ENCODE measurements at regions not wholly inside any gene's neighbourhood (a gene's known extent, or its start where the extent isn't known, plus 50 kb on each side); places are given as distances from the start of the nearest gene placed in this dataset.

DNA sequence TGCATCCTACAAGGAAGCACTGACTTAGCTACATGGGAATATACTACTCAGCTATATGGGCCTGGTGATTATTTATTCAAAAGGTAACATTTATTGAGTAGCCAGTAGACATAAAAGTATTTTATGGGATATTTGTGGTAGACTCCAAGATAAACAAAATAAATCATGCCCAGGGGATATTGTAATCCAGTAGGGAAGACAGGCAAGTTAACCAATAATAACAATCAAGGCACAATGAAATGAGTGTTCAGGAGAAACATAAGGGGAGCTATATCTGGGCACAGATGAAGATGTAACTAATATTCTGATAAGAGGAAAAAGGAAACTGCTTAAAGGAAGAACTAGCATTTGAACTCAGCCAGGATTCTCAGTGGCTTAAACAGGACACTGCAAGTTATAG is 161.4 kb upstream of the MTNR1B start:
- no peak overlapping the region for H3K4me3 ChIP-seq
- no peak overlapping the region for H3K27ac ChIP-seq
- H3K9me3 ChIP-seq (ENCODE audit: low read depth, low read length), result no peaks in the 10 kb centered on the region
- H3K36me3 ChIP-seq (ENCODE audit: insufficient read depth, low read length), result no peaks in the 10 kb centered on the region
- H3K9ac ChIP-seq (ENCODE audit: insufficient read length), result no peak overlapping the region
- no peak for DNase-seq (ENCODE audit: low read depth, low spot score)
- TF ChIP-seq EZH2 (IDR thresholded peaks at IDR 0.05) (no peak), POLR2AphosphoS5 (IDR thresholded peaks at IDR 0.05; ENCODE audit: borderline replicate concordance, low read depth, low read length) (no peak), FOXP2 (optimal IDR thresholded peaks at IDR 0.05; ENCODE audit: control extremely low read depth, extremely low read length, insufficient read depth) (no peak)

DNA sequence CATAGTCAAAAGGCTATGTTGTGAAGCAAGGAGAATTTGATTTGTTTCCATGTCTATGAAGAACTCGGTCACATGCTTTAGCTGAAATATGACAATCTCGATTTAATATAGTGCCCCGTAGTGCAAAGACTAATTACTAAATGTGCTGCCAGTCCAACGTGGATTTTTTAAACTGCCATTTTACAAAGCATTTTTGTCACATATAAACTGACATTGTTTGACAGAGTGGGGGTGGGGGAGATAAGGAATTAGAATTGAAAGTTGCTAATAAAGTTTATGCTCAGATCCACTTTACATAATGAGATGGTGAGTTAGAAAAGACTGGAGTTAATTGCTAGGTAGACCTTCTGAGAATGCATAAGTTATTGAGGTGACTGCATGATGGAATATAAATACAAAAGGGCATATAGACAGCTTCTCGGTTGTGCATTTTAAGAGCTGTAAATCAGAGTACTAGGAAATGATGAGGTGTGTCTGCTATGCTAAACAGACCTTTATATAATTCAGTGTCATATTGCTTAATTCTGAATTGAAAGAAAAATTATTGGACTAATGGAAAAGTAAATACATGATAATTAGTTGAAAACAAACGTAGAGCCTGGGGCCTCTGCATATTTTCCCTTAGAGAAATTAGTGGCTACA is 158.9 kb upstream of the MTNR1B start:
- Histone ChIP-seq H3K9ac (ENCODE audit: insufficient read length) (no peak overlapping the region), H3K4me3 (no peak overlapping the region), H3K36me3 (ENCODE audit: insufficient read depth, low read length) (no peaks in the 10 kb centered on the region), H3K9me3 (ENCODE audit: low read depth, low read length) (no peaks in the 10 kb centered on the region), H3K27ac (no peak overlapping the region)
- no peak for TF ChIP-seq EZH2 (IDR thresholded peaks at IDR 0.05)
- no peak for TF ChIP-seq POLR2AphosphoS5 (IDR thresholded peaks at IDR 0.05; ENCODE audit: borderline replicate concordance, low read depth, low read length)
- DNase-seq (ENCODE audit: low read depth, low spot score), result no peak

DNA sequence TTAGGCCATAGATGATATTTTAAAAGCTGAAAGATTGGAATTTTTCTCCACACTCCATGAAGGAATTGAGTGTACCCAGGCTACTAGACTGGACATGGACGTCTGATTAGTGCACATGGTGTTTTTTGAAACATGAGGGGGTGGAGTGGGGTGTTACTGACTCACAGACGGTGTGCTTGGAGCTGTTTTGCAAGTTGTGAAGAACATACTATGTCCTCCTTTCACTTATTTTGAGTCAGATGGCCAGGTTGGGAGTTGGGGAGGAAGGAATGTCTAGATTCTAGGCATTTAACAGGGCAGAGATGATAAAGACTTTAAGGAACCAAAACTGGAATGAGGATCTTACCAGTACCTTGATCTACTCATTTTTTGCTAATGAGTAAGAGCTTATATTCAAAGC is 158.1 kb upstream of the MTNR1B start:
- Histone ChIP-seq H3K9ac (ENCODE audit: insufficient read length) (no peak overlapping the region), H3K4me3 (no peak overlapping the region), H3K36me3 (ENCODE audit: insufficient read depth, low read length) (no peaks in the 10 kb centered on the region), H3K27ac (no peak overlapping the region), H3K9me3 (ENCODE audit: low read depth, low read length) (no peaks in the 10 kb centered on the region)
- TF ChIP-seq FOXP2 (optimal IDR thresholded peaks at IDR 0.05; ENCODE audit: control extremely low read depth, extremely low read length, insufficient read depth) (no peak), POLR2AphosphoS5 (IDR thresholded peaks at IDR 0.05; ENCODE audit: borderline replicate concordance, low read depth, low read length) (no peak), EZH2 (IDR thresholded peaks at IDR 0.05) (no peak)
- DNase-seq (ENCODE audit: low read depth, low spot score), result no peak

DNA sequence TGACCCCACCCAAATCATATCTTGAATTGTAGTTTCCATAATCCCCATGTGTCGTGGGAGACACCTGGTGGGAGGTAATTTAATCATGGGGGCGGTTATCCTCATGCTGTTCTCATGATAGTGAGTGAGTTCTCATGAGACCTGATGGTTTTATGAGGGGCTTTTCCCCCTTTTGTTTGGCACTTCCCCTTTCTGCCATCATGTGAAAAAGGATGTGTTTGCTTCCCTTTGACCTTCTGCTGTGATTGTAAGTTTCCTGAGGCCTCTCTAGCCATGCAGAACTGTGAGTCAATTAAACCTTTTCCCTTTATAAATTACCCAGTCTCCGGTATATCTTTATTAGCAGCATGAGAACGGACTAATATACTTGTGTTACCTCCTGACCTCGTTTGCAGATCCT is 156.6 kb upstream of the MTNR1B start:
- TF ChIP-seq POLR2AphosphoS5 (IDR thresholded peaks at IDR 0.05; ENCODE audit: borderline replicate concordance, low read depth, low read length), result no peak
- TF ChIP-seq EZH2 (IDR thresholded peaks at IDR 0.05), result no peak
- no peak for TF ChIP-seq FOXP2 (optimal IDR thresholded peaks at IDR 0.05; ENCODE audit: control extremely low read depth, extremely low read length, insufficient read depth)

DNA sequence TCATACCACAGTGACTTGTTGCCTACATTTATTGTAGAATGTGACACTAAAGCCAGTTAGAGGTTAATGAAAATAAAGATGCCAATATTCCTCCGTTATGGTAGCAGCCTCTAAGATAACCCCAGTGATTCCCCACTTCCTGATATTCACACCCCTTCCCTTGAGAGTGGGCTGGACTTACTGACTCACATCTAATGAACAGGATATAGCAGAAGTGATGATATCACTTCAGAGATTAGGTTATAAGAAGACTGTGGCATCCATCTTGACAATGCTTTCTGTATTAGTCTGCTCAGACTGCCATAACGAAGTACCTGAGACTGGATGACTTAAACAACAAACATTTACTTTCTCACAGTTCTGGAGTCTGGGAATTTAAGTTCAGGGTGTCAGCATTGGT is 149.6 kb upstream of the MTNR1B start:
- no peak overlapping the region for H3K4me3 ChIP-seq
- H3K9ac ChIP-seq (ENCODE audit: insufficient read length), result no peak overlapping the region
- no peaks in the 10 kb centered on the region for H3K36me3 ChIP-seq (ENCODE audit: insufficient read depth, low read length)
- DNase-seq (ENCODE audit: low read depth, low spot score), result no peak
- TF ChIP-seq FOXP2 (optimal IDR thresholded peaks at IDR 0.05; ENCODE audit: control extremely low read depth, extremely low read length, insufficient read depth), result no peak
- no peak for TF ChIP-seq EZH2 (IDR thresholded peaks at IDR 0.05)
- no peak for TF ChIP-seq POLR2AphosphoS5 (IDR thresholded peaks at IDR 0.05; ENCODE audit: borderline replicate concordance, low read depth, low read length)
- no peak overlapping the region for H3K27ac ChIP-seq
- no peaks in the 10 kb centered on the region for H3K9me3 ChIP-seq (ENCODE audit: low read depth, low read length)

More for the DNA sequence above, 156.6 kb upstream of the MTNR1B start:
- H3K36me3 ChIP-seq (ENCODE audit: insufficient read depth, low read length), result no peaks in the 10 kb centered on the region
- no peaks in the 10 kb centered on the region for H3K9me3 ChIP-seq (ENCODE audit: low read depth, low read length)
- no peak overlapping the region for H3K27ac ChIP-seq
- no peak overlapping the region for H3K4me3 ChIP-seq
- H3K9ac ChIP-seq (ENCODE audit: insufficient read length), result no peak overlapping the region
- no peak for DNase-seq (ENCODE audit: low read depth, low spot score)

DNA sequence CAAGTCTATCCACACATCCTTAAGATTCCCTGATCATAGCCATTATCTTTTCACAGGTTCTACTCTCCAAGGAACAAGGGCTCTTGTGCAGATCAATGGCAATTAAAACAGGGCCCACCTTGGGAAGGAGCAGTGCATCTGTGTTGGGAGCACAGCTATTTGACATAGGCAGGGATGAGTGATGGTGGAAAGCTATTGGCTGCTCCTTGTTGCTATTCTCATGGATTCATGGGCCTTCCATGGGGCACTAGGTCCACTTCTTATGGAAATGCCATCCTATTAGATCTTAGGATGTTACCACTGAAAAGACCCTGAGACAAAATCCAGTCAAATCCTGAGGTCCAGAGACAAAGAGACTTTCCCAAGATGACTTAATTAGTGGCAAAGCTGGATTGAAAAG is 148.6 kb upstream of the MTNR1B start:
- Histone ChIP-seq H3K27ac (no peak overlapping the region), H3K36me3 (ENCODE audit: insufficient read depth, low read length) (no peaks in the 10 kb centered on the region), H3K9me3 (ENCODE audit: low read depth, low read length) (no peaks in the 10 kb centered on the region), H3K9ac (ENCODE audit: insufficient read length) (no peak overlapping the region), H3K4me3 (no peak overlapping the region)
- TF ChIP-seq POLR2AphosphoS5 (IDR thresholded peaks at IDR 0.05; ENCODE audit: borderline replicate concordance, low read depth, low read length) (no peak), EZH2 (IDR thresholded peaks at IDR 0.05) (no peak), FOXP2 (optimal IDR thresholded peaks at IDR 0.05; ENCODE audit: control extremely low read depth, extremely low read length, insufficient read depth) (no peak)
- DNase-seq (ENCODE audit: low read depth, low spot score), result no peak

DNA sequence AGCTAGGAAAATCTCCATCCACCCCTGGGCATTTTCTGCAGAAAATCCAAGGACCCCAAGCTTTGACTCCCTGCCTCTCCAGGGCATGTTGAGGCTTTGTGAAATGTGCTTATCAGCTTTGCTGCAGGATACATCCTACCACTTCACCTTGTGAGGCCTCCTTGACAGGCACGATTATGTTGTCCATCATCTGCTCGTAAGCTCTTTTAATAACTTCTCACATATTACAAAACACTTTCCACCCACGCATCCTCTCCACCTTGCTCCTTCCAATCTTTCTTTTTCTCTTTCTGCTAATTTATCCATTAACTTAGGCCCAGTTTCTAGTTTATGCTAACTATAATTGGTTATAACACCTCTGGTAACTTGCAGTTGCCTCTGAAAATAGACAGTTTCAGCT is 147.0 kb upstream of the MTNR1B start:
- no peak overlapping the region for H3K4me3 ChIP-seq
- no peaks in the 10 kb centered on the region for H3K9me3 ChIP-seq (ENCODE audit: low read depth, low read length)
- no peak for DNase-seq (ENCODE audit: low read depth, low spot score)
- H3K27ac ChIP-seq, result no peak overlapping the region
- no peak overlapping the region for H3K9ac ChIP-seq (ENCODE audit: insufficient read length)
- no peak for TF ChIP-seq POLR2AphosphoS5 (IDR thresholded peaks at IDR 0.05; ENCODE audit: borderline replicate concordance, low read depth, low read length)
- TF ChIP-seq FOXP2 (optimal IDR thresholded peaks at IDR 0.05; ENCODE audit: control extremely low read depth, extremely low read length, insufficient read depth), result no peak
- no peak for TF ChIP-seq EZH2 (IDR thresholded peaks at IDR 0.05)
- H3K36me3 ChIP-seq (ENCODE audit: insufficient read depth, low read length), result no peaks in the 10 kb centered on the region

DNA sequence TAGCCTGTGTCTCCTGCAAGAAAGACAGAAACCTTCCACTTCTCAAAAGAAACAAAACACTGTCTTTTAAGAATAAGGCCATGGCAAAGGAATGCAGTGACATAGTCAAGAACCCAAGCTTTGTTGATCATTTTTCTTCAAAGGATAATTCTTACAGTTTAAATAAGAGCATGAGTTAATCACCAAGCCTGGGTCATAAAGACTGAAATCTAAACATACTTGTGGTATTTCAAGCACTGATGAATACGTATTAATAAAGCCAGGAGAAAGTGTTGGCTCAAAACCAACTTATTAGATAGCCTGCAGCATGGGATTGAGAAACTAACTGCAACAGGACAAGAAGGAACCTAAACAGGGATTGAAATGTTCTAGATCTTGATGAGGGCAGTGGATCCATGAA is 143.3 kb upstream of the MTNR1B start:
- Histone ChIP-seq H3K36me3 (ENCODE audit: insufficient read depth, low read length) (no peaks in the 10 kb centered on the region), H3K4me3 (peak overlapping the region; percentile 9; the same call in 1 of the 2 replicates), H3K9ac (ENCODE audit: insufficient read length) (no peak overlapping the region), H3K9me3 (ENCODE audit: low read depth, low read length) (no peaks in the 10 kb centered on the region), H3K27ac (no peak overlapping the region)
- no peak for TF ChIP-seq FOXP2 (optimal IDR thresholded peaks at IDR 0.05; ENCODE audit: control extremely low read depth, extremely low read length, insufficient read depth)
- DNase-seq (ENCODE audit: low read depth, low spot score), result no peak

DNA sequence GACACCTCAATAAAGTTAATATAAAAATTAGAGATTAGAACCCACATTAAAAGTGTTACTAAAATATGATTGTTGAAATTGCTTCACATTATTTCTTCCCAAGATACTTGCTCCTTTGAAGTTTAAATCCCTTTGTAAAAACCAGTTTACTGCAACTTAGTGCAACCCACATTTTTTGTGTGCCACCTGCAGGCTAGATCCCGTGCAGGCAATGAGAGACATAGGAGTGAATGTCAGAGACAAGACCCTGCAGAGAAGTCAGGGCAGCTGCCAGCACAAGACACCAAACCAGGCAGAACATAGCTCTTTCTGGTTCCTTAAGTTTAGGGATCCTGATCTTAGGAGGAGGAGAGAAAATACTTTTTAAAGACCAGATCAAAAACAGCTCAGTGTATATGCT is 142.8 kb upstream of the MTNR1B start:
- no peak for TF ChIP-seq POLR2AphosphoS5 (IDR thresholded peaks at IDR 0.05; ENCODE audit: borderline replicate concordance, low read depth, low read length)
- no peak for TF ChIP-seq EZH2 (IDR thresholded peaks at IDR 0.05)
- TF ChIP-seq FOXP2 (optimal IDR thresholded peaks at IDR 0.05; ENCODE audit: control extremely low read depth, extremely low read length, insufficient read depth), result no peak
- DNase-seq (ENCODE audit: low read depth, low spot score), result no peak
- H3K9ac ChIP-seq (ENCODE audit: insufficient read length), result no peak overlapping the region

More for the DNA sequence above, 142.8 kb upstream of the MTNR1B start:
- Histone ChIP-seq H3K9me3 (ENCODE audit: low read depth, low read length) (no peaks in the 10 kb centered on the region), H3K4me3 (no peak overlapping the region), H3K27ac (no peak overlapping the region), H3K36me3 (ENCODE audit: insufficient read depth, low read length) (no peaks in the 10 kb centered on the region)

Measured in SK-N-MC (cell line).